ENCODE measurements at regions not wholly inside any gene's neighbourhood (a gene's known extent, or its start where the extent isn't known, plus 50 kb on each side); places are given as distances from the start of the nearest gene placed in this dataset.

DNA sequence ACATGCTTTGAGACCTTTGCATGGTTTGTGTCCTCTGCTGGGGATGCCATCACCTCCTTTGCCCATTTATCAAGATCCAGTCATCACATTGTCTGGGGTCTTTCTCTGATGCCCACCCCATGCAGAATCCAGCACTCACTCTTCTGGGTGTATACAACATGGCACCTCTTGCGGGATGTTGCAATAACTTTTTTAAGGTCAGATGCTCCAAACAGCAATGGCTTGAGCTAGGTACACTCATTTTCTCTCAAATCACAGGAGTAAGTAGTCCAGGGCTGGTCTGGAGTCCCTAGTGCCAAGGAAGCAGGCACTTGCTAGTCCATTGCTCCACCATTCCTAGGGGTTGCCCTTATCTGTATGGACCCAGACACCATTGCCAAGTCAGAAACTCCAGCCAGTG lies 196.6 kb upstream of the KCNG1 start:
- no peak for TF ChIP-seq CTCF (IDR thresholded peaks at IDR 0.05)
- no peak for TF ChIP-seq EZH2 (IDR thresholded peaks at IDR 0.05; ENCODE audit: borderline replicate concordance, insufficient read depth, low read depth, low read length, poor library complexity, severe bottlenecking)
